Progenitor cell of endocrine pancreas (in vitro differentiated cells): ENCODE measurements at regions not wholly inside any gene's neighbourhood (a gene's known extent, or its start where the extent isn't known, plus 50 kb on each side); places are given as distances from the start of the nearest gene placed in this dataset.
"Not testable (repeated sequence)": the region's sequence is repeated elsewhere in the genome, so short reads cannot be mapped to it uniquely, and the experiment has no call there.

Experiments used
- DNase-seq: peaks from one replicate; pipeline ENCODE4 v3.0.0; 2021; ENCODE audit warnings: low spot score; ENCODE audit not compliant: unreplicated experiment
- H3K27ac Mint-ChIP-seq: 2 replicates; pipeline ENCODE4 v1.8.0; 2021; ENCODE audit warnings: mild to moderate bottlenecking, moderate library complexity, mixed read lengths
- H3K27me3 Mint-ChIP-seq: 2 replicates; pipeline ENCODE4 v1.8.0; 2021; ENCODE audit warnings: mixed read lengths
- H3K36me3 Mint-ChIP-seq: 2 replicates; pipeline ENCODE4 v1.8.0; 2022; ENCODE audit warnings: mixed read lengths; ENCODE audit not compliant: insufficient read depth
- H3K4me1 Mint-ChIP-seq: 2 replicates; pipeline ENCODE4 v1.8.0; 2021; ENCODE audit warnings: low read depth, mixed read lengths
- H3K4me3 Mint-ChIP-seq: 2 replicates; pipeline ENCODE4 v1.8.0; 2021; ENCODE audit warnings: low read depth, mild to moderate bottlenecking, moderate library complexity, mixed read lengths
- H3K9me3 Mint-ChIP-seq: 2 replicates; pipeline ENCODE4 v1.8.0; 2021; ENCODE audit warnings: low read depth, mixed read lengths
- TF ChIP-seq, protein P1 (sequence below): fragments of 200-600 bp; sonication (generic); IDR thresholded peaks from one replicate; pipeline ENCODE4 v1.5.0; 2021; ENCODE audit warnings: antibody characterized with exemption, mild to moderate bottlenecking; ENCODE audit not compliant: unreplicated experiment

DNA sequence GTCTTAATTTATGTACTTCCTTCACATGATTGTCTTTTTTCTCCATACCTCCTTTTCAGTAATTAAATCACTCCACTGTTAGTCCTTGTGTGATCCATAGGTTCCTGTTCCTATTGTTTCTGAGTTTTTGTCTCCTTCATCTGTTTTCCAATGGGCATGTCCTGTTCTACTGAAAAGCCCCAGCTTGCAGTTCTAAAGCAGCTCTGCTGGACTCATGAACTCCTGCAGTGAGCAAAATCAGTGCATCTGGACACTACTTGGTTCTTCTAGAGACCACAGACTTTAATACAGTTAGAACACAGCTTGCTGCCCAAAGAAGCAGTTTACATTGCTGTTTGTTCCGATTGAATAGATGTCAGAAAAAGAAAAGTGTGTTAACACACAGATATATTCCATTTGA, 593.3 kb upstream of the HS3ST5 start:
- Mint-ChIP-seq H3K9me3 (peaks cover 6% of the 10 kb centered on the region), H3K27ac (no peak overlapping the region), H3K4me1 (no peaks in the 10 kb centered on the region), H3K4me3 (no peak overlapping the region), H3K36me3 (no peaks in the 10 kb centered on the region), H3K27me3 (no peaks in the 10 kb centered on the region)
- DNase-seq, result no peak
- TF ChIP-seq, protein P1, sequence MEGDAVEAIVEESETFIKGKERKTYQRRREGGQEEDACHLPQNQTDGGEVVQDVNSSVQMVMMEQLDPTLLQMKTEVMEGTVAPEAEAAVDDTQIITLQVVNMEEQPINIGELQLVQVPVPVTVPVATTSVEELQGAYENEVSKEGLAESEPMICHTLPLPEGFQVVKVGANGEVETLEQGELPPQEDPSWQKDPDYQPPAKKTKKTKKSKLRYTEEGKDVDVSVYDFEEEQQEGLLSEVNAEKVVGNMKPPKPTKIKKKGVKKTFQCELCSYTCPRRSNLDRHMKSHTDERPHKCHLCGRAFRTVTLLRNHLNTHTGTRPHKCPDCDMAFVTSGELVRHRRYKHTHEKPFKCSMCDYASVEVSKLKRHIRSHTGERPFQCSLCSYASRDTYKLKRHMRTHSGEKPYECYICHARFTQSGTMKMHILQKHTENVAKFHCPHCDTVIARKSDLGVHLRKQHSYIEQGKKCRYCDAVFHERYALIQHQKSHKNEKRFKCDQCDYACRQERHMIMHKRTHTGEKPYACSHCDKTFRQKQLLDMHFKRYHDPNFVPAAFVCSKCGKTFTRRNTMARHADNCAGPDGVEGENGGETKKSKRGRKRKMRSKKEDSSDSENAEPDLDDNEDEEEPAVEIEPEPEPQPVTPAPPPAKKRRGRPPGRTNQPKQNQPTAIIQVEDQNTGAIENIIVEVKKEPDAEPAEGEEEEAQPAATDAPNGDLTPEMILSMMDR, result no peak

DNA sequence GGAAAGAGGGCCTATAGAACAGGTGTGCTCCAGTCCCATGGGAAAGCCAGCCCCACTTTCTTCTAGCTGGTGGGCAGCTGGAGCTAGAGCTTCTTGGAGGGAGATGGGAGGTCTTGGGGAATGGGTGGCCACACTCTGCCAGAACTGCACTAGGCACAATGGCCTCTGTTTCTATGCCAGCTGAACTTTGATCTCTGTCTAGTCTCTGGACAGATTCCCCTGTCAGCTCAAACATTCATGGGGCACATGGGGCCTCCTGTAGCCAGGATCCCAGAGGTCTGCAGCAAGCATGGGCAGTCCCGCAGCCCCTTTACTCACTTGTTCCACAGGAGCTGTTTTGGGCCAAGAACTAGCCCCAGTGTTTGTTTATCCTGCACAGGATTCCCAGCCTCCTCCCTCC, 591.3 kb upstream of the HS3ST5 start:
- TF ChIP-seq, protein P1, result no peak
- no peaks in the 10 kb centered on the region for H3K4me1 Mint-ChIP-seq
- H3K36me3 Mint-ChIP-seq, result no peaks in the 10 kb centered on the region
- H3K27me3 Mint-ChIP-seq, result no peaks in the 10 kb centered on the region
- H3K4me3 Mint-ChIP-seq, result no peak overlapping the region
- no peak overlapping the region for H3K27ac Mint-ChIP-seq
- peaks cover 20% of the 10 kb centered on the region for H3K9me3 Mint-ChIP-seq
- DNase-seq, result no peak

DNA sequence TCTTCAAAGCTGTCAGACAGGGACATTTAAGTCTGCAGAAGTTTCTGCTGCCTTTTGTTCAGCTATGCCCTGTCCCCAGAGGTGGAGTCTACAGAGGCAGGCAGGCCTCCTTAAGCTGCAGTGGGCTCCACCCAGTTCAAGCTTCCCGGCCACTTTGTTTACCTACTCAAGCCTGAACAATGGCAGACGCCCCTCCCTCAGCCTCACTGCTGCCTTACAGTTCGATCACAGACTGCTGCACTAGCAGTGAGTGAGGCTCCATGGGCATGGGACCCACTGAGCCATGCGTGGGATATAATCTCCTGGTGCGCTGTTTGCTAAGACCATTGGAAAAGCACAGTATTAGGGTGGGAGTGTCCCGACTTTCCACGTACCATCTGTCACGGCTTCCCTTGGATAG, 585.9 kb upstream of the HS3ST5 start:
- not testable (repeated sequence) for H3K4me1 Mint-ChIP-seq, H3K27ac Mint-ChIP-seq

DNA sequence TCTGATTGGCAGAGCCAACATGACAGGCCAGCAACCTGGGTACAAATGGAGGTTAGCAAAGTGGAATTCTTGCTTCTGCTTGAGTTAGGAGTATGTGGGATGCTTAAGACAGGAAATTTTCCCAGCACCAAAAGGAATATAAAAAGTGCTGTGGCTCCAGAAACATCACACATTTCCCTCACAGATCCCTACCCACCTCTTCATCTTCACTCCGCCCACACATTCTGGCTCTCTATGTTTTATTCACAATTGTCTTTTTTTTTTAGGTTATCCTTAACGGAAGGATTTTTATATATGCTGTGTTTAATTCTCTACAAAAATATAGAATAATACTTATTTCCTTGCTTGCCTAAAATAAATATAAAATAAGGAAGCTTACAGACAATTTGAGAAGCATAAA, 563.3 kb upstream of the HS3ST5 start:
- TF ChIP-seq, protein P1, result no peak
- H3K36me3 Mint-ChIP-seq, result no peaks in the 10 kb centered on the region
- DNase-seq, result no peak
- H3K27ac Mint-ChIP-seq, result no peak overlapping the region
- no peak overlapping the region for H3K4me3 Mint-ChIP-seq
- H3K4me1 Mint-ChIP-seq, result no peaks in the 10 kb centered on the region
- no peaks in the 10 kb centered on the region for H3K27me3 Mint-ChIP-seq
- H3K9me3 Mint-ChIP-seq, result no peaks in the 10 kb centered on the region

More for the DNA sequence above, 585.9 kb upstream of the HS3ST5 start:
- peaks cover 30% of the 10 kb centered on the region for H3K9me3 Mint-ChIP-seq
- H3K36me3 Mint-ChIP-seq, DNase-seq, H3K4me3 Mint-ChIP-seq, H3K27me3 Mint-ChIP-seq: not testable (repeated sequence)

DNA sequence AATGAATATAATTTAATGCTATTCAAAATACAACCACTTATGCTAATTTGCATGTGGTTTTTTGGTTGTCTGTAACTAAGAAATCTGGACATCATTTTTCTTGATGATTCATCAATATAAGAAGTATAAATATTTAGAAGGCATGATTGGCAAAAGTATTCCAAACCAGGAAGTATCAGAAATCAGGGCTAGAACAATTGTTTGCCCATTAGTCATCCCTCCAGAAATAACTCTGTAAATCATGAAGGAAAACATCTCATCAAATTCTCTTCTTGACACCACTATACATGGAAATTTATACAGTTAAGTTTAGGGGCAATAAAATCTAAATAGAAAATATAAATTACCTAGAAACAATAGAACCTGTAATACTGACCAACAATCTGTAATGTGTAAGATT, 554.7 kb upstream of the HS3ST5 start:
- no peak overlapping the region for H3K4me3 Mint-ChIP-seq
- TF ChIP-seq, protein P1, result no peak
- no peaks in the 10 kb centered on the region for H3K36me3 Mint-ChIP-seq
- peaks cover 17% of the 10 kb centered on the region for H3K9me3 Mint-ChIP-seq
- no peak overlapping the region for H3K27ac Mint-ChIP-seq
- no peaks in the 10 kb centered on the region for H3K4me1 Mint-ChIP-seq
- H3K27me3 Mint-ChIP-seq, result no peaks in the 10 kb centered on the region
- no peak for DNase-seq

DNA sequence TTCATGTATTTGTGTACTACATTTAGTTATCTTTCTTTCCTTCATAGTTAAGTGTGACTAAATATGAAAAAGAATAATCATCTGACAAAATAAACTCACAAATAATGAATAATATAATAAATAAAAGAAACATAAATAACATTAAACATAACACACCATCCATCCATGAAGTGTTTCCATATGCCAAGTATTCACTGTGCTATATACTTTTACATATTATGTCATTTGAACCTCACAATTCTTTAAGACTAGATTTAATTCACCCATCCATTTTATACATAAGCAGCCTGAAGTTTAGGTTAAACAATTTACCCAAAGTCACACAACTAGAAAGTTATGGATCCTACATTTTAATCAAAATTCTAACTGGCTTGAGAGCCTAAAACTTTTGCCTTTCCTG, 549.4 kb upstream of the HS3ST5 start:
- Mint-ChIP-seq H3K4me1 (peaks cover 5% of the 10 kb centered on the region), H3K27ac (no peak overlapping the region), H3K4me3 (no peak overlapping the region), H3K27me3 (no peaks in the 10 kb centered on the region), H3K9me3 (no peaks in the 10 kb centered on the region), H3K36me3 (no peaks in the 10 kb centered on the region)
- no peak for DNase-seq
- TF ChIP-seq, protein P1, result no peak
